Omental fat pad (tissue), 3 donors: ENCODE measurements at regions not wholly inside any gene's neighbourhood (a gene's known extent, or its start where the extent isn't known, plus 50 kb on each side); places are given as distances from the start of the nearest gene placed in this dataset.

Source experiments
- ATAC-seq: fragments of 150-250 bp; one replicate; pipeline ENCODE4 v1.9.1; 2016; ENCODE audit warnings: mild to moderate bottlenecking, moderate library complexity; ENCODE audit not compliant: low FRiP score
- DNase-seq: peaks from one replicate; pipeline ENCODE4 v3.0.0-alpha.2; 2019; ENCODE audit warnings: low spot score
- TF ChIP-seq, protein P1 (sequence below), 3 donors: fragments of 450-650 bp; IDR thresholded peaks; one replicate each; pipeline ENCODE4 v1.5.1; 2016 to 2017; ENCODE audit warnings: antibody characterized with exemption in 3 of 3, mild to moderate bottlenecking in 3 of 3, moderate library complexity in 2 of 3

DNA sequence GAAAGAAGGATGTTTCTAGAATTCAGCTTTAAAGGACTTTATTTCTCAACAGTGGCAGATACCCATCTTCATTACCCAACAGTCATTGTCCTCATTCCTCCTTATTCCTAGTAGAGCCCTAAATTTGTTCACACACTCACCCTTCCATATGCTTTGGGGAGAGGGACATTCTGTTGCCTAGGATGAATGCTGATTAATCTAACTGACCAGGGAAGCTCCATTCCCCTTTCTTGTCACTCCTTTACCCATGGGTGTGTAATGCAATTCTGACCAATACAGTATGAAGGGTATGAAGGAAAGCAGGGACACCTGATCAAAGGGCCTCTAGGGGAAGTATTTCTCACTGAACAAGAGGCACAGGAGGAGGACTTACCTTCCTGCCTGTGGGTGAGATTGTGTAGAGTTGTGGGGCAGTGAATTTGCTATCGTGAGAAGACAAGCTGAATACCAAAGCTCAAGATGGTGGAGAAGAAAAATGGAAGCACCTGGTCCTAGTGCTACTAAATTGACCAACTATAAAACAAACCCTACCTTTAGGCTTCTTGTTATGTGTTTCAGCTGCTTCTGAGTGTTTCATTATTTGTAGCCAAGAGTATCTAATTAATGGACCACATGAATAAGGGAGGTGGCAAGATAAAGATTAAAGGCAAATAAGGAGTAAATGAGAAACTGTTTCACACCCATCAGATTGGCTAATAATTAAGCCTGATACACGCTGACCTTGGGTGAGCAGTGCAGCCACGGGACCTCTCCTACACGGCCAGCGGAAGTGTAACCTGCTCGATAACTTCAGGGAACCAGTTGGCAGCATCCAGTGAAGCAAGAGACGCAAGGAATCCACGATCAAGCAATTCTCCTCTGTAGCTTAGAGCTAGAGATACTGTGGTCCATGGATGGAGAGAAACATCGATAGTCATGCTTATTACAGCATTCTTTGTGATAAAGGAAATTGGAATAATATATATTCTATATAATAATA, 202.3 kb downstream of the MYCN start:
- ATAC-seq, result no peak
- no peak for DNase-seq
- TF ChIP-seq, protein P1, sequence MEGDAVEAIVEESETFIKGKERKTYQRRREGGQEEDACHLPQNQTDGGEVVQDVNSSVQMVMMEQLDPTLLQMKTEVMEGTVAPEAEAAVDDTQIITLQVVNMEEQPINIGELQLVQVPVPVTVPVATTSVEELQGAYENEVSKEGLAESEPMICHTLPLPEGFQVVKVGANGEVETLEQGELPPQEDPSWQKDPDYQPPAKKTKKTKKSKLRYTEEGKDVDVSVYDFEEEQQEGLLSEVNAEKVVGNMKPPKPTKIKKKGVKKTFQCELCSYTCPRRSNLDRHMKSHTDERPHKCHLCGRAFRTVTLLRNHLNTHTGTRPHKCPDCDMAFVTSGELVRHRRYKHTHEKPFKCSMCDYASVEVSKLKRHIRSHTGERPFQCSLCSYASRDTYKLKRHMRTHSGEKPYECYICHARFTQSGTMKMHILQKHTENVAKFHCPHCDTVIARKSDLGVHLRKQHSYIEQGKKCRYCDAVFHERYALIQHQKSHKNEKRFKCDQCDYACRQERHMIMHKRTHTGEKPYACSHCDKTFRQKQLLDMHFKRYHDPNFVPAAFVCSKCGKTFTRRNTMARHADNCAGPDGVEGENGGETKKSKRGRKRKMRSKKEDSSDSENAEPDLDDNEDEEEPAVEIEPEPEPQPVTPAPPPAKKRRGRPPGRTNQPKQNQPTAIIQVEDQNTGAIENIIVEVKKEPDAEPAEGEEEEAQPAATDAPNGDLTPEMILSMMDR (IDR thresholded peaks at IDR 0.05), result no peak

- TF ChIP-seq, protein P1 (IDR thresholded peaks at IDR 0.05), result no peak
- no peak for ATAC-seq
- no peak for DNase-seq
Observed at GRCh38 chr2:16141641-16141921, 201.2 kb downstream of the MYCN start.

DNA sequence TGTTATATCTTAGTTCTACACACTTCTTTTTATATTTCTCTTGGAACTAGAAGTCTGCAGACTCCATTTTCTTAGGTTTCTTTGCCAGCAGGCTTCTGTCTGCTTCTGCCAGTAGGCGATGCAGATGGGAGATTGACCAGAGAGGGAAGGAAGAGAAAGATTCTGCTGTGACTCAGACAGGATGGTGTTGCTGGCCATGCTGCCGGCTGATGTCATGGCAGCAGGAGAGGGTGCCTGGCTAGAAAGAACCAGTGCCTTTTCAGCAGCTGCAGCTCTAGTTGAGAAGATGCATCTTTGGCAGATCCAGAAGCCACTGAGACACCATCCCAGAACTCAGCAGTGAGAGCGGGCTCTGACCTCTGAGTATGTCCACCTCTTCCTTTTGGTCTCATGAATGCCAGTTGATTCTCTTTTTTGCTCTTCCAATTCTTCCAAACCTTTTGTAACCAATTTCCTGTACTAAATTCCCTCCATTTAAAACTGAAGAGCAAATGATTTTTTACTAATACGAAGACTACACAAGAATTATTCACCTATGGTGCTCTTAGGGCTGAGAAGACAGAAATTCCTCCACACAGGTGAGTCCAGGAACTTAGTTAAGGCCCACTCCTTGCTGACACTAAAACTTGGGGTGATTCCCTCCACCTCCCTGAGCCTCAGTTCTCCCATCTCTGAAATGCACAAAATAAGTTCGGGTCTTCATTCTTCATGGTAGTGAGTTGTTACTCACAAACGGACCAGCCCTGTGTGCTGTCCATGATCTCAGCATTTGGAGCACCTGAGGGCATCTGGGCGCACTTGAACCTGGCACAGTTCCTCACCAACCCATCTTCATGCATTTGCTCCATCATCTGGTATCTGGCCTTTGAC, 200.7 kb downstream of the MYCN start:
- TF ChIP-seq, protein P1 (IDR thresholded peaks at IDR 0.05), result no peak
- DNase-seq, result no peak
- no peak for ATAC-seq

DNA sequence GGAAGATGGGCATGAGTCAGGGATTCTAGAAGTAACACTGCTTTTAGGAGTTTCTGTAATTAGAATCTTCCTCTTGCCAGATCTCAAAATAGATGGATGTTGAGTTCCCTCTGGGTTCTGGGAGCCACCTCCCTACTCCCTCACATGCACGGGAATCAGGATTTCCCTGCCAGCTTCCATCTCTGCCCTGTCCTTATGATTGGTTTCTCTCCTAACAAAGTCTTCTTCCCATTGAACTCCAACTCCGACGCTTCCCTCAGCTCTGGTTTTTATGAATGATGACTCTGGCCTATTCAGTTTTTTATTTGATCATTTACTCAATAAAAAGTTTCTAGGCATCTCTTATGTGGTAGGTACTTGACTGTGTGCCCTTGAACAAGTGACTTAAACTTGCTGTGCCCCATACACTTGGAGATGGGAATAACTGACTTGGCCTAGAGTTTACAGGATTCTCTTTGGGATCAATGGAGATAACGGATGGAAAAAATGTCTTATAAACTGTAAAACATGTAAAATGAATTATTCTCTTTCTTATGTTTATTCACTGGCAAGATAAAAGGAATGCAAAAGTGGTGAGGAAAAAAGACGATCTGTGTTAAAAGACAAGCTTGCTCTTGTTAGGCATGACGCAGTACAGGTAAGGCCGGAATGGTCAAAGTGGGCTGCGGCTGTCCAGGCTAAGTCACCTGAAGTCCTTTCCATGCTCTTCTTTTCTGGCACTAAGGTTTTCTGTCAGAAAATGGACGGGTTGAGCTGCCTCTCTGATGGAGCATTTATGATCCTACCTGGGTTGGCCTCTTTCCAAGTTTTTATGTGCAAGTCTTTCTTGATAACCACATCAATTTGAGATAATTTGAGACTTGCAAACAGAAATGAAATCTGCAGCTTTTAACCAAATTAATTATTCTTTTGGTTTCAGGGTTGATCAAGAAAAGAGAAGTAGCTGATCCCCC, 199.6 kb downstream of the MYCN start:
- ATAC-seq (no peak), DNase-seq (no peak)
- TF ChIP-seq, protein P1 (IDR thresholded peaks at IDR 0.05), result no peak

DNA sequence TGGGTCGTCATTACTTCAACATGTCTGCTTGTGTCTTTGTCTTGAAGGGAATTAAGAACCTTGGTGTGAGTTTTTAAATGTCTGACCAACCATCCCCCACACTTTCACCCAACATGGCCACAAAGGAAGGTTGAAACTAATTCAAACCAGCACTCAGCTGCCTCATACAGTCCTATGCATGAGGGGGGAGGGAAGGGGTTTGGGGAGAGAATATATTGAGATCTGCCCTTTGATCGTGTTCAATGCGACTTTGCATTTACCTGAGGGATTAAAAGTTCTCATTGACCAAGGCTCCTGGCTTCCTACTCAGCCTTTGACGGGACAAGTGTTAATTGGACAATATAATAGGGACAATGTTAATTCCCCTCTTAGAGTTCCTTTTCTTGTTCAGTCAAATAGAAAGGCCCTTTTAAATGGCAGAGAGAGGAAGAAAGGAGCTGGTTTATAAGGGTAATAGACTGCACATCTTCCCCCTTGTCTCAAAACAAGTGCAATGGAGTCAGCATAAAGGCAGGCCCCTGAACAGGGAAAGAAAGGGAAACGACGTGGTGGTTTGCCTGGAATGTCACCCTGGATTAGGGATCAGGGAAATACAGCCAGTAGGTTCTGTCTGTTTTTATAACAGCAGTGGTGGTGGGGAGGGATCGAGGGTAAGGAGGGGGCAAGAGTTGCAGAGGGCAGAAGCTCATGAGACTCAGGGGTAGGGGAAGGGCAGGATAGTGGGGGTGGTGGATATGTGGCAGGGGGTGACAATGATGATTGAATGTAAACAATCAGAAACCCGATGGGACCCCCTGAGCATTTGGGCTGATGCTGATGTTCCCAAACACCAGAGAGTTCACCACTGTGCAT, 198.7 kb downstream of the MYCN start:
- TF ChIP-seq, protein P1 (IDR thresholded peaks at IDR 0.05), result no peak
- ATAC-seq (no peak), DNase-seq (no peak)
